D721Med (cell line): ENCODE measurements at regions not wholly inside any gene's neighbourhood (a gene's known extent, or its start where the extent isn't known, plus 50 kb on each side); places are given as distances from the start of the nearest gene placed in this dataset.

Experiments used
- DNase-seq: peaks from one replicate; pipeline ENCODE4 v3.0.0; 2011; ENCODE audit warnings: low spot score; ENCODE audit not compliant: insufficient read length
- FAIRE-seq: peaks from 2 replicates; lab custom pipeline; 2011; peaks lifted over from hg19 to GRCh38; lab: Jason Lieb, UNC
- TF ChIP-seq, protein P1 (sequence below): IDR thresholded peaks from 2 replicates; pipeline ENCODE4 v1.5.1; 2012; ENCODE audit warnings: mild to moderate bottlenecking, control low read depth; ENCODE audit not compliant: insufficient read depth; ENCODE audit errors: missing control alignments

GRCh38 chr2:146278881-146279280 is 1565.9 kb upstream of the ACVR2A start:
- DNase-seq (no peak), FAIRE-seq (no peak)
- TF ChIP-seq, protein P1, sequence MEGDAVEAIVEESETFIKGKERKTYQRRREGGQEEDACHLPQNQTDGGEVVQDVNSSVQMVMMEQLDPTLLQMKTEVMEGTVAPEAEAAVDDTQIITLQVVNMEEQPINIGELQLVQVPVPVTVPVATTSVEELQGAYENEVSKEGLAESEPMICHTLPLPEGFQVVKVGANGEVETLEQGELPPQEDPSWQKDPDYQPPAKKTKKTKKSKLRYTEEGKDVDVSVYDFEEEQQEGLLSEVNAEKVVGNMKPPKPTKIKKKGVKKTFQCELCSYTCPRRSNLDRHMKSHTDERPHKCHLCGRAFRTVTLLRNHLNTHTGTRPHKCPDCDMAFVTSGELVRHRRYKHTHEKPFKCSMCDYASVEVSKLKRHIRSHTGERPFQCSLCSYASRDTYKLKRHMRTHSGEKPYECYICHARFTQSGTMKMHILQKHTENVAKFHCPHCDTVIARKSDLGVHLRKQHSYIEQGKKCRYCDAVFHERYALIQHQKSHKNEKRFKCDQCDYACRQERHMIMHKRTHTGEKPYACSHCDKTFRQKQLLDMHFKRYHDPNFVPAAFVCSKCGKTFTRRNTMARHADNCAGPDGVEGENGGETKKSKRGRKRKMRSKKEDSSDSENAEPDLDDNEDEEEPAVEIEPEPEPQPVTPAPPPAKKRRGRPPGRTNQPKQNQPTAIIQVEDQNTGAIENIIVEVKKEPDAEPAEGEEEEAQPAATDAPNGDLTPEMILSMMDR, result no peak

DNA sequence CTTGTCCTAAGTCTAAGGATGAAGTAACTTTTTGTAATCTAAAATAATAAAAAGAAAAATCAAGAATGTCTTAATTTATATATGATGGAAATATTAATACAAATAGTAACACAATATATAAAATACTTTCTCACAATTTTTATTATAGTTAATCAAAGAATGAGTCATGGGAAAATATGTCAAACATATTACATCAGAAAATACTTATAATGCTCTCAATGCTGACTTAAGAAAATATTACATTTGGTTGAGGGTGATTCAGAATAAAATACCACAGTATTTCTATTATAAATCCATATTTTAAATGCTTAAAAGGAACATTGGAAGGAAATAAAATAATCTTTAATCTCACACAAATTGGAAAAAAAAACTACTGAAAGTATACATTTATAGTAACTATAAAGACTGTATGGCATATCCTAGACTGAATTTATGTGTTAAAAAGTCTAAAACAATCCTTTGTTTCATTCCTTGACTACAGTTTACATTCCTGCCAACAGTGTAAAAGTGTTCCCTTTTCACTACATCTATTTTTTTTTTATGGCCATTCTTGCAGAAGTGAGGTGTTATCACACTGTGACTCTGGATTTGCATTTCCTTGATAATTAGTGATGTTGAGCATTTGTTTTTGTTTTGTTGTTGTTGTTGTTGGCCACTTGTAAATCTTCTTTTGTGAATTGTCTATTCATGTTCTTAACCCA is 1573.5 kb upstream of the ACVR2A start:
- DNase-seq, result no peak
- FAIRE-seq, result no peak

GRCh38 chr2:146270618-146271017 is 1574.2 kb upstream of the ACVR2A start:
- TF ChIP-seq, protein P1, result no peak
- DNase-seq (no peak), FAIRE-seq (no peak)

More for the DNA sequence above, 1573.5 kb upstream of the ACVR2A start:
- TF ChIP-seq, protein P1, result no peak

GRCh38 chr2:146267093-146267492 is 1577.7 kb upstream of the ACVR2A start:
- no peak for DNase-seq
- TF ChIP-seq, protein P1, result no peak
- FAIRE-seq, result no peak

GRCh38 chr2:146265656-146266055 is 1579.2 kb upstream of the ACVR2A start:
- TF ChIP-seq, protein P1, result no peak
- FAIRE-seq (no peak), DNase-seq (no peak)

DNA sequence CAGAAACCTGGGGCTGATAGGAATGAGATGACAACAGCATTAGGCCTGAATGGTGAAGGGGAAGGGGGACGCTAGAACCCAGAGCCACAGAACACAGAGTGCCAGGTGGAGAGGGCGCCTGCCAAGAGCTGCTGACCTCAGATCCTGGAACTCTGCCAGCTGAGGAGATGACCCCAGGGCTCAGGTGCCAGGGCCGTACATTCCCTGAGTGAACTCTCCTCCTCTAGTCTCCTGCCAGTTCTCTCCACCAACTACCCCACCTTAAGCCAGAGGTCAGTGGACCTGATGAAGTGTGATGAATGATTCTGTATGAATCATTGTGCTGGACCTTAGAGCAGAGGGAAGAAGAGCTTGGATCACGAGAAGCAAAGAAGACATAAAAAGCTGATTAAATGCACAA is 1582.2 kb upstream of the ACVR2A start:
- no peak for DNase-seq

GRCh38 chr2:146260551-146260950 is 1584.3 kb upstream of the ACVR2A start:
- TF ChIP-seq, protein P1, result no peak
- FAIRE-seq (no peak), DNase-seq (no peak)

More for the DNA sequence above, 1582.2 kb upstream of the ACVR2A start:
- TF ChIP-seq, protein P1, result no peak
- no peak for FAIRE-seq
